ENCODE measurements at regions not wholly inside any gene's neighbourhood (a gene's known extent, or its start where the extent isn't known, plus 50 kb on each side); places are given as distances from the start of the nearest gene placed in this dataset.

GRCh38 chr2:105610576-105611332, 134.0 kb upstream of the NCK2 start:
- Histone ChIP-seq H2AFZ (ENCODE audit: low read length) (peak overlapping the region; percentile 72; the same call in 1 of the 2 replicates), H2AK5ac (ENCODE audit: low read depth, low read length) (no peak overlapping the region), H3K79me2 (ENCODE audit: control insufficient read depth in 1 of 2, insufficient read depth in 2 of 2, low read length in 2 of 2) (no peaks in the 10 kb centered on the region), H3K23ac (ENCODE audit: insufficient read length) (no peak overlapping the region), H3K4me3 (ENCODE audit: extremely low read depth in 1 of 4, insufficient read depth in 2 of 4, low read depth in 3 of 4, low read length in 4 of 4) (no peak overlapping the region), H3K23me2 (ENCODE audit: low read depth, low read length) (no peaks in the 10 kb centered on the region), H4K8ac (ENCODE audit: extremely low read depth, insufficient read depth, low read length) (no peak overlapping the region), H3K4ac (replicated peaks; ENCODE audit: insufficient read length, low read depth, low read length) (no peak overlapping the region), H4K91ac (replicated peaks; ENCODE audit: insufficient read length, low read length) (no peak overlapping the region), H2BK120ac (replicated peaks; ENCODE audit: low read depth, low read length) (no peak overlapping the region), H2BK20ac (ENCODE audit: low read length) (no peak overlapping the region), H3K4me1 (replicated peaks in 1 of 4; ENCODE audit: control insufficient read depth in 3 of 4, insufficient read depth in 4 of 4, low read length in 3 of 4) (peaks cover 0 to 6% (median 3%) of the 10 kb centered on the region in 4 experiments; a peak in 2 of 7 replicates), H3K4me2 (ENCODE audit: insufficient read depth in 1 of 2, low read depth in 2 of 2, low read length in 2 of 2) (no peak overlapping the region), H3K9me3 (ENCODE audit: insufficient read depth in 2 of 2, low read depth in 1 of 2, low read length in 1 of 2) (no peaks in the 10 kb centered on the region), H3K9ac (replicated peaks in 1 of 4; ENCODE audit: extremely low read depth in 1 of 4, low read depth in 3 of 4, low read length in 3 of 4) (no peak overlapping the region), H4K5ac (ENCODE audit: insufficient read length, low read depth, low read length) (no peak overlapping the region), H3K27me3 (replicated peaks in 1 of 4; ENCODE audit: control insufficient read depth in 3 of 4, extremely low read depth in 1 of 4, insufficient read depth in 3 of 4, low read length in 3 of 4) (no peaks in the 10 kb centered on the region), H2BK5ac (ENCODE audit: low read depth, low read length) (no peak overlapping the region), H3K14ac (ENCODE audit: insufficient read length) (no peak overlapping the region), H2BK15ac (ENCODE audit: low read length) (no peak overlapping the region), H2BK12ac (ENCODE audit: low read depth, low read length) (no peak overlapping the region), H3K27ac (ENCODE audit: low read depth, low read length) (no peak overlapping the region), H3K56ac (replicated peaks; ENCODE audit: insufficient read length, low read depth, low read length) (no peak overlapping the region), H3K18ac (ENCODE audit: extremely low read depth, low read length) (no peak overlapping the region), H3K79me1 (ENCODE audit: low read depth, low read length) (no peaks in the 10 kb centered on the region), H4K20me1 (replicated peaks in 1 of 2; ENCODE audit: control insufficient read depth in 1 of 2, insufficient read depth in 2 of 2, low read length in 2 of 2) (no peaks in the 10 kb centered on the region), H3K36me3 (ENCODE audit: control insufficient read depth in 2 of 4, insufficient read depth in 4 of 4, low read length in 3 of 4) (no peaks in the 10 kb centered on the region)
- 87% methylated on average over 16 of the region's 16 CpGs; no CpG with 5 or more reads in 1 of the 2 experiments for WGBS, 2 experiments (ENCODE audit: extremely low coverage in 1 of 2, insufficient coverage in 1 of 2, insufficient read length in 1 of 2, insufficient replicate concordance in 2 of 2, low coverage in 1 of 2, low lambda C conversion rate in 2 of 2, missing lambda C conversion rate in 1 of 2)
- ChIA-PET POLR2A (ENCODE audit: partially characterized antibody) (no interaction called here), CTCF (ENCODE audit: partially characterized antibody) (no interaction called here)
- TF ChIP-seq CBX5 (IDR thresholded peaks at IDR 0.05; ENCODE audit: low read depth, low read length) = no peak
- no peak for TF ChIP-seq RXRA (IDR thresholded peaks at IDR 0.05; ENCODE audit: insufficient read depth, low read depth, low read length)
- TF ChIP-seq CHD1 (IDR thresholded peaks at IDR 0.05; ENCODE audit: low read depth, low read length) = no peak
- TF ChIP-seq CEBPB (IDR thresholded peaks at IDR 0.05; ENCODE audit: low read depth, low read length) = no peak
- no peak for TF ChIP-seq FOSL1 (IDR thresholded peaks at IDR 0.05; ENCODE audit: insufficient read depth, low read depth, low read length)
- no peak for TF ChIP-seq NRF1 (IDR thresholded peaks at IDR 0.05; ENCODE audit: low read depth, low read length)
- TF ChIP-seq PHF8 (conservative IDR thresholded peaks at IDR 0.05; ENCODE audit: low read depth, low read length) = no peak
- TF ChIP-seq JUN (IDR thresholded peaks at IDR 0.05; ENCODE audit: low read depth, low read length) = no peak
- DNase-seq (ENCODE audit: low read depth in 1 of 2, low spot score in 2 of 2) = no peak
- FAIRE-seq = no peak
